Endothelial cell of umbilical vein (primary cell): ENCODE measurements at regions not wholly inside any gene's neighbourhood (a gene's known extent, or its start where the extent isn't known, plus 50 kb on each side); places are given as distances from the start of the nearest gene placed in this dataset.

Experiments used
- BruUV-seq: library from RNA; stranded (reverse); fragments of 400-500 nt; replicated peaks from 2 replicates; lab custom pipeline; 2021; lab: Mats Ljungman, UMichigan
- CTCF ChIA-PET: fragments of 300-600, 350-600 bp; sonication (Branson Sonifier 250); formaldehyde crosslinking; loops from one replicate; lab custom pipeline; 2021; ENCODE audit warnings: antibody characterized with exemption, inconsistent platforms; lab: Charles Lee
- POLR2A ChIA-PET: fragments of 300-600, 350-600 bp; sonication (Branson Sonifier 250); formaldehyde crosslinking; loops from one replicate; lab custom pipeline; 2021; ENCODE audit warnings: antibody characterized with exemption, inconsistent platforms; lab: Charles Lee
- DNase-seq: peaks from one replicate; pipeline ENCODE4 v3.0.0-alpha.2; 2011; ENCODE audit warnings: low read depth, low spot score
- FAIRE-seq: peaks from 2 replicates; lab custom pipeline; 2011; peaks lifted over from hg19 to GRCh38; lab: Jason Lieb, UNC
- H2AFZ ChIP-seq: 2 replicates; pipeline ENCODE4 v1.6.0; 2012; ENCODE audit warnings: low read depth, low read length, control low read depth, inconsistent platforms
- H3K27ac ChIP-seq: 2 replicates; pipeline ENCODE4 v1.5.1; 2011; ENCODE audit warnings: low read depth, mild to moderate bottlenecking, control low read depth, low read length, moderate library complexity; ENCODE audit not compliant: insufficient read depth
- H3K27me3 ChIP-seq, 2 experiments: 2 replicates each; pipeline versions ENCODE4 v1.6.0 to v1.6.1; 2011; ENCODE audit warnings: low read length in 2 of 2, mixed read lengths in 1 of 2; ENCODE audit not compliant: control insufficient read depth in 2 of 2, insufficient read depth in 2 of 2
- H3K36me3 ChIP-seq, 2 experiments: 2 replicates in 1 of 2; 3 replicates in 1 of 2; pipeline ENCODE4 v1.5.1; 2011; ENCODE audit warnings: low read length in 2 of 2, mild to moderate bottlenecking in 1 of 2, moderate library complexity in 1 of 2; ENCODE audit not compliant: control insufficient read depth in 2 of 2, insufficient read depth in 2 of 2; ENCODE audit errors: extremely low read depth in 1 of 2
- H3K4me1 ChIP-seq: 3 replicates; pipeline ENCODE4 v1.5.1; 2011; ENCODE audit warnings: mild to moderate bottlenecking, low read length; ENCODE audit not compliant: control insufficient read depth, insufficient read depth; ENCODE audit errors: extremely low read depth
- H3K4me2 ChIP-seq: 2 replicates; pipeline ENCODE4 v1.6.1; 2011; ENCODE audit warnings: low read length, control low read depth, mixed read lengths; ENCODE audit not compliant: insufficient read depth
- H3K4me3 ChIP-seq, 3 experiments: fragments of 200-600 bp in 1 of 3; sonication (generic), shearing (Covaris generic) in 1 of 3; replicated peaks in 1 of 3; 2 replicates each; pipeline ENCODE4 v1.5.1; 2011 to 2016; ENCODE audit warnings: control low read depth in 3 of 3, low read length in 3 of 3, mild to moderate bottlenecking in 2 of 3, inconsistent platforms in 1 of 3, low read depth in 1 of 3, moderate library complexity in 1 of 3; ENCODE audit not compliant: insufficient read depth in 1 of 3
- H3K79me2 ChIP-seq: 2 replicates; pipeline ENCODE4 v1.6.0; 2012; ENCODE audit warnings: low read length, inconsistent platforms; ENCODE audit not compliant: control insufficient read depth, insufficient read depth
- H3K9ac ChIP-seq: replicated peaks from 2 replicates; pipeline ENCODE3; 2011; ENCODE audit warnings: low read length, control low read depth; ENCODE audit not compliant: insufficient read depth; ENCODE audit errors: extremely low read depth
- H3K9me1 ChIP-seq: replicated peaks from 3 replicates; pipeline ENCODE4 v1.6.0; 2011; ENCODE audit warnings: mild to moderate bottlenecking, low read length; ENCODE audit not compliant: control insufficient read depth, insufficient read depth; ENCODE audit errors: extremely low read depth
- H3K9me3 ChIP-seq: replicated peaks from 2 replicates; pipeline ENCODE4 v1.5.1; 2012; ENCODE audit warnings: low read length, inconsistent platforms; ENCODE audit not compliant: control insufficient read depth, insufficient read depth
- H4K20me1 ChIP-seq: replicated peaks from 2 replicates; pipeline ENCODE3; 2011; ENCODE audit warnings: mild to moderate bottlenecking, low read length; ENCODE audit not compliant: control insufficient read depth, insufficient read depth; ENCODE audit errors: extremely low read depth
- EZH2 ChIP-seq: IDR thresholded peaks from 2 replicates; pipeline ENCODE4 v1.6.1; 2012; ENCODE audit warnings: borderline replicate concordance, low read depth, mild to moderate bottlenecking, moderate library complexity, low read length, inconsistent platforms; ENCODE audit not compliant: severe bottlenecking
- FOS ChIP-seq: IDR thresholded peaks from 2 replicates; pipeline ENCODE4 v1.6.1; 2011; ENCODE audit warnings: mild to moderate bottlenecking, low read length, moderate library complexity, borderline replicate concordance; ENCODE audit not compliant: insufficient read depth
- GATA2 ChIP-seq: IDR thresholded peaks from 2 replicates; pipeline ENCODE4 v1.7.0; 2011; ENCODE audit warnings: low read depth, mild to moderate bottlenecking, moderate library complexity, mixed read lengths, low read length; ENCODE audit not compliant: insufficient read length, insufficient read depth
- JUN ChIP-seq: IDR thresholded peaks from 2 replicates; pipeline ENCODE4 v1.6.1; 2011; ENCODE audit warnings: borderline replicate concordance, low read depth; ENCODE audit not compliant: insufficient read length, insufficient read depth
- MAX ChIP-seq: IDR thresholded peaks from 2 replicates; pipeline ENCODE4 v1.6.1; 2011; ENCODE audit not compliant: insufficient read depth, insufficient read length
- MYC ChIP-seq: IDR thresholded peaks from one replicate; pipeline ENCODE4 v1.6.1; 2011; ENCODE audit warnings: mild to moderate bottlenecking, low read depth, low read length
- POLR2A ChIP-seq: IDR thresholded peaks from 2 replicates; pipeline ENCODE4 v1.6.1; 2012; ENCODE audit warnings: low read depth, mild to moderate bottlenecking, control low read depth, low read length
- POLR2AphosphoS5 ChIP-seq: IDR thresholded peaks from 2 replicates; pipeline ENCODE4 v1.6.1; 2012; ENCODE audit warnings: low read depth, mild to moderate bottlenecking, control low read depth, low read length, moderate library complexity; ENCODE audit not compliant: insufficient read depth
- dilution Hi-C: fragments of 300-500 bp; cut with MboI; formaldehyde crosslinking; loops from one replicate; pipeline ENCODE4 v1.15.0; 2019; ENCODE audit warnings: low sequenced_read_pairs; ENCODE audit not compliant: extremely low pct_ligation_motif_present
- intact Hi-C: fragments of 100-400 bp; cut with micrococcal nuclease; formaldehyde crosslinking; loops from one replicate; pipeline ENCODE4 v1.10.0; 2022
- TF ChIP-seq, protein P1 (sequence below), 2 donors: IDR thresholded peaks; 1 replicate in 1 of 2; 2 replicates in 1 of 2; pipeline ENCODE4 v1.5.1; 2011; ENCODE audit warnings: low read length in 2 of 2, mild to moderate bottlenecking in 2 of 2, moderate library complexity in 2 of 2, control low read depth in 1 of 2, inconsistent platforms in 1 of 2, low read depth in 1 of 2; ENCODE audit not compliant: insufficient read depth in 1 of 2; ENCODE audit errors: extremely low read depth in 1 of 2

DNA sequence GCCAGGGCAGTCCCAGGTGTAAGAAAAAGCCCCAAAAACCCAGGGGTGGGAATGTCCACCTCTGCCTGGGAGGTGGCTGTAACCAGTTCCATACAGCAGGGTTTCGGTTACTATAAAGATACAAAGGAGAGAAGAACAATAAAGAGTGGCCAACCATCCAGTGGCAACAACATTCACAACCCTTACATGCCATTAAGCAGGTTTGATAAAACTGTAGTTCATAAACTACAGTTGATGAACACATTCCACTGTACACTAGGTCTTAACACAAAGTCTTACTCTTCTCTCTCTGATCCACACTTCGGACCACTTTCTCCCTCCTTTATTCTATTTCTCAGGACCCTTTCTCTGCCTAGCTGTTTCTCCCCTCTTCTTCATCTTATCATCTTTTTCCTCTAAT lies 152.0 kb downstream of the TLE3 start:
- dilution Hi-C loops = no loop called here
- no TSS peak for BruUV-seq
- CTCF ChIA-PET = no interaction called here

More for the DNA sequence above, 152.0 kb downstream of the TLE3 start:
- no peak overlapping the region for H2AFZ ChIP-seq
- H3K79me2 ChIP-seq = no peaks in the 10 kb centered on the region
- H3K9ac ChIP-seq = no peak overlapping the region
- no peak for TF ChIP-seq MYC
- no peak for TF ChIP-seq GATA2
- TF ChIP-seq POLR2A = no peak
- no peak for TF ChIP-seq MAX
- TF ChIP-seq JUN = no peak
- TF ChIP-seq POLR2AphosphoS5 = no peak
- TF ChIP-seq EZH2 = no peak
- no peak for TF ChIP-seq FOS
- TF ChIP-seq, protein P1, sequence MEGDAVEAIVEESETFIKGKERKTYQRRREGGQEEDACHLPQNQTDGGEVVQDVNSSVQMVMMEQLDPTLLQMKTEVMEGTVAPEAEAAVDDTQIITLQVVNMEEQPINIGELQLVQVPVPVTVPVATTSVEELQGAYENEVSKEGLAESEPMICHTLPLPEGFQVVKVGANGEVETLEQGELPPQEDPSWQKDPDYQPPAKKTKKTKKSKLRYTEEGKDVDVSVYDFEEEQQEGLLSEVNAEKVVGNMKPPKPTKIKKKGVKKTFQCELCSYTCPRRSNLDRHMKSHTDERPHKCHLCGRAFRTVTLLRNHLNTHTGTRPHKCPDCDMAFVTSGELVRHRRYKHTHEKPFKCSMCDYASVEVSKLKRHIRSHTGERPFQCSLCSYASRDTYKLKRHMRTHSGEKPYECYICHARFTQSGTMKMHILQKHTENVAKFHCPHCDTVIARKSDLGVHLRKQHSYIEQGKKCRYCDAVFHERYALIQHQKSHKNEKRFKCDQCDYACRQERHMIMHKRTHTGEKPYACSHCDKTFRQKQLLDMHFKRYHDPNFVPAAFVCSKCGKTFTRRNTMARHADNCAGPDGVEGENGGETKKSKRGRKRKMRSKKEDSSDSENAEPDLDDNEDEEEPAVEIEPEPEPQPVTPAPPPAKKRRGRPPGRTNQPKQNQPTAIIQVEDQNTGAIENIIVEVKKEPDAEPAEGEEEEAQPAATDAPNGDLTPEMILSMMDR (IDR thresholded peaks at IDR 0.05; ENCODE audit: extremely low read depth in 1 of 2, insufficient read depth in 1 of 2, low read depth in 1 of 2, low read length in 2 of 2) = no peak
- H3K27ac ChIP-seq = no peak overlapping the region
- no peaks in the 10 kb centered on the region for H3K9me3 ChIP-seq
- H4K20me1 ChIP-seq = no peaks in the 10 kb centered on the region
- FAIRE-seq (no peak), DNase-seq (no peak)
- no peak overlapping the region for H3K4me3 ChIP-seq
- no peak overlapping the region for H3K4me2 ChIP-seq
- POLR2A ChIA-PET = no interaction called here
- H3K27me3 ChIP-seq = no peaks in the 10 kb centered on the region
- no peaks in the 10 kb centered on the region for H3K4me1 ChIP-seq
- no peaks in the 10 kb centered on the region for H3K36me3 ChIP-seq
- intact Hi-C loops = no loop called here
- H3K9me1 ChIP-seq = no peaks in the 10 kb centered on the region
